Retina (tissue), 1 donor: ENCODE measurements at regions not wholly inside any gene's neighbourhood (a gene's known extent, or its start where the extent isn't known, plus 50 kb on each side); places are given as distances from the start of the nearest gene placed in this dataset.

Experiments used
- DNase-seq: peaks from one replicate; pipeline ENCODE4 v3.0.0-alpha.2; 2016

- no peak for DNase-seq
Observed at GRCh38 chr17:72414032-72414396, 293.2 kb downstream of the SOX9 start.

GRCh38 chr17:72414967-72415853 lies 294.4 kb downstream of the SOX9 start:
- no peak for DNase-seq

GRCh38 chr17:72416054-72416675 lies 295.3 kb downstream of the SOX9 start:
- DNase-seq = no peak

GRCh38 chr17:72416905-72417304 lies 296.1 kb downstream of the SOX9 start:
- DNase-seq = no peak

GRCh38 chr17:72417627-72418026 lies 296.8 kb downstream of the SOX9 start:
- DNase-seq = no peak

- DNase-seq = no peak
Observed at GRCh38 chr17:72419866-72420774, 299.3 kb downstream of the SOX9 start.

- no peak for DNase-seq
Observed at GRCh38 chr17:72420775-72421127, 299.9 kb downstream of the SOX9 start.

GRCh38 chr17:72421128-72422092 lies 300.6 kb downstream of the SOX9 start:
- DNase-seq = no peak

- no peak for DNase-seq
Observed at GRCh38 chr17:72422204-72422504, 301.3 kb downstream of the SOX9 start.

- no peak for DNase-seq
Observed at GRCh38 chr17:72422505-72423285, 301.9 kb downstream of the SOX9 start.

GRCh38 chr17:72423286-72423589 lies 302.4 kb downstream of the SOX9 start:
- no peak for DNase-seq

GRCh38 chr17:72423718-72424117 lies 302.9 kb downstream of the SOX9 start:
- no peak for DNase-seq

GRCh38 chr17:72424505-72425117 lies 303.8 kb downstream of the SOX9 start:
- DNase-seq = no peak

GRCh38 chr17:72425133-72425793 lies 304.4 kb downstream of the SOX9 start:
- no peak for DNase-seq

GRCh38 chr17:72425794-72426168 lies 305.0 kb downstream of the SOX9 start:
- no peak for DNase-seq

GRCh38 chr17:72426321-72426720 lies 305.5 kb downstream of the SOX9 start:
- DNase-seq = no peak

GRCh38 chr17:72426948-72427760 lies 306.3 kb downstream of the SOX9 start:
- DNase-seq = no peak

- DNase-seq = no peak
Observed at GRCh38 chr17:72427761-72428109, 306.9 kb downstream of the SOX9 start.

GRCh38 chr17:72429066-72429638 lies 308.3 kb downstream of the SOX9 start:
- no peak for DNase-seq
